Neural crest cell (in vitro differentiated cells): ENCODE measurements at regions not wholly inside any gene's neighbourhood (a gene's known extent, or its start where the extent isn't known, plus 50 kb on each side); places are given as distances from the start of the nearest gene placed in this dataset.
"Not testable (repeated sequence)": the region's sequence is repeated elsewhere in the genome, so short reads cannot be mapped to it uniquely, and the experiment has no call there.

Experiments
- DNase-seq: peaks from one replicate; pipeline ENCODE4 v3.0.0; 2021; ENCODE audit warnings: low read depth, mixed read lengths, low spot score
- H3K27ac Mint-ChIP-seq: one replicate; pipeline ENCODE4 v1.8.0; 2021; ENCODE audit warnings: mild to moderate bottlenecking, mixed read lengths; ENCODE audit not compliant: unreplicated experiment
- H3K27me3 Mint-ChIP-seq: 2 replicates; pipeline ENCODE4 v1.8.0; 2021; ENCODE audit warnings: low read depth, mild to moderate bottlenecking, mixed read lengths
- H3K36me3 Mint-ChIP-seq: 2 replicates; pipeline ENCODE4 v1.8.0; 2021; ENCODE audit warnings: low read depth, mild to moderate bottlenecking, mixed read lengths
- H3K4me1 Mint-ChIP-seq: 2 replicates; pipeline ENCODE4 v1.8.0; 2021; ENCODE audit warnings: mixed read lengths
- H3K4me3 Mint-ChIP-seq: one replicate; pipeline ENCODE4 v1.8.0; 2021; ENCODE audit warnings: mild to moderate bottlenecking, mixed read lengths
- H3K9me3 Mint-ChIP-seq: 2 replicates; pipeline ENCODE4 v1.8.0; 2021; ENCODE audit warnings: mixed read lengths
- TF ChIP-seq, protein P1 (sequence below): fragments of 200-600 bp; sonication (generic); conservative IDR thresholded peaks from 2 replicates; pipeline ENCODE4 v1.5.0; 2021; ENCODE audit warnings: antibody characterized with exemption, mild to moderate bottlenecking

DNA sequence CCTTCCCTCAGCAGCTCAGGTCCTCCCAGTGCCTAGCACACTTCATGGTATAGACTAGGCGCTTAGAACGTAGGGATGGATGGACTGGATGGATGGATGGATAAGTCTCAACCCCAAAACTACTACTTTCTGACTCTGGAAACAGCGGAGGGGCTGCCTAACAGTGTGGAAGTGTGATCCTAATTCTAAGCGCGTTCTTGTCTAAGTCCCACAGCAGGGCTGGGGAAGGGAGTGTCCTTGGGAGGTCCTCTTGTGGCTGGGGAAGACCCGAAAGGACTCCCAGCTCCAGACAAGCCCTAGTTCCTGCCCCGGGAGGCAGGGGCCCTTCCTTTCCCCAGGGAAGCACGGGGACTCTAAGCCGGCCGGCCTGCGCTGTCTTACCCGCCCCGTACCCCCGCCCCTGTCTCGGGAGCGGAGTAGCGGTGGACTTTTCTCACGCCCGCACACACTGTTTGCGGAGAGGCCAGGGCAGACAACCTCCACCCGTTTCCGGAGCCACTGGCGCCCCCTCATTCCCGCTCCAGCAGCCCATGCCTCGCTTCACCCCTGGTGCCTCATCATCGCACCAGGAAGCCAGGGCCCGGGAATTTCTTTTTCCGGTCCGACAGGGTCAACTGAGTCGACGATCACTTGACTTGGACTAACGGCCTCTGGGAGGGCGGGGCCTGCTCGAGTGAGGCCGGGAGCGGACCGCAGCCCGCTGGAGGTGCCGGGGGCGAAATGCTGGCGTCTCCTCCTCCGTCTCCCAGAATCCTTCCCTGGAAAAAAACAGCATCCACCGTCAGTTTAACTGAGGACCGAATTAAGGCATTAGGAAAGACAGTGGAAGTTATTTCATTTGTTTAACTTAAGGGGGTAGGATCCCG, 133.3 kb downstream of the TBC1D2B start:
- no peaks in the 10 kb centered on the region for H3K36me3 Mint-ChIP-seq
- H3K4me3 Mint-ChIP-seq = peak overlapping the region; percentile 86
- peak overlapping the region; percentile 96 for H3K27ac Mint-ChIP-seq
- H3K9me3 Mint-ChIP-seq = no peaks in the 10 kb centered on the region
- TF ChIP-seq, protein P1, sequence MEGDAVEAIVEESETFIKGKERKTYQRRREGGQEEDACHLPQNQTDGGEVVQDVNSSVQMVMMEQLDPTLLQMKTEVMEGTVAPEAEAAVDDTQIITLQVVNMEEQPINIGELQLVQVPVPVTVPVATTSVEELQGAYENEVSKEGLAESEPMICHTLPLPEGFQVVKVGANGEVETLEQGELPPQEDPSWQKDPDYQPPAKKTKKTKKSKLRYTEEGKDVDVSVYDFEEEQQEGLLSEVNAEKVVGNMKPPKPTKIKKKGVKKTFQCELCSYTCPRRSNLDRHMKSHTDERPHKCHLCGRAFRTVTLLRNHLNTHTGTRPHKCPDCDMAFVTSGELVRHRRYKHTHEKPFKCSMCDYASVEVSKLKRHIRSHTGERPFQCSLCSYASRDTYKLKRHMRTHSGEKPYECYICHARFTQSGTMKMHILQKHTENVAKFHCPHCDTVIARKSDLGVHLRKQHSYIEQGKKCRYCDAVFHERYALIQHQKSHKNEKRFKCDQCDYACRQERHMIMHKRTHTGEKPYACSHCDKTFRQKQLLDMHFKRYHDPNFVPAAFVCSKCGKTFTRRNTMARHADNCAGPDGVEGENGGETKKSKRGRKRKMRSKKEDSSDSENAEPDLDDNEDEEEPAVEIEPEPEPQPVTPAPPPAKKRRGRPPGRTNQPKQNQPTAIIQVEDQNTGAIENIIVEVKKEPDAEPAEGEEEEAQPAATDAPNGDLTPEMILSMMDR = no peak
- H3K4me1 Mint-ChIP-seq = peaks cover 17% of the 10 kb centered on the region
- peak; percentile 75 for DNase-seq
- H3K27me3 Mint-ChIP-seq = no peaks in the 10 kb centered on the region

DNA sequence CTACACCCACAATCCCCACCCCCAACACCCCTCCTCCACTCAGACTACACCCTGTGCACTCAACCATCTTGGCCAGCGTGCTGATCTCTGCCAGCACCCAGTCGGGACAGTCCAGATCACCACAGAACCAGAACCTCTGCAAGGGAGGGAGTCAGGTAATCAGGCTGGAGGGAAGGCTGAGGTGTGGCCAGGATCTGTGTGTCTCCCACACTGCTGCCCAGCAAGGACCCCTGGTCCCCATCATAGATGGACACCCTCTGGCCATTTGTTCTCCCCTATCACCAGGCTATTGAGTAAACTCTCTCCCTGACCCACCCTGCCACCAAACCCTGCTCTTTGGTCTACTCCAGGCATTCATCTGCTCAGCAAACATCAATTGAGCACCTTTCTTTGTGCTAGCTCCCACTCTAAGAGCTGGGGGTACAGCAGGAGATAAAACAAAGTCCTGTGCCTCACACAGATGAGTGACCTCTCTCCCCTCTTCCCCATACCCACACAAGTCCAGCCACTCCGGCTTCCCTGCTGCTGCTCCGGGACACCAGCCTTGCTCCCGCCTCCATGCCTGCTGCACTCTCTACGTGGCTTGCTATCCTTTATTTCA, 134.8 kb downstream of the TBC1D2B start:
- peak overlapping the region; percentile 47 for H3K4me3 Mint-ChIP-seq
- H3K9me3 Mint-ChIP-seq = no peaks in the 10 kb centered on the region
- H3K27ac Mint-ChIP-seq = no peak overlapping the region
- TF ChIP-seq, protein P1 = no peak
- H3K27me3 Mint-ChIP-seq = no peaks in the 10 kb centered on the region
- DNase-seq = no peak
- H3K4me1 Mint-ChIP-seq = peaks cover 17% of the 10 kb centered on the region
- H3K36me3 Mint-ChIP-seq = no peaks in the 10 kb centered on the region

DNA sequence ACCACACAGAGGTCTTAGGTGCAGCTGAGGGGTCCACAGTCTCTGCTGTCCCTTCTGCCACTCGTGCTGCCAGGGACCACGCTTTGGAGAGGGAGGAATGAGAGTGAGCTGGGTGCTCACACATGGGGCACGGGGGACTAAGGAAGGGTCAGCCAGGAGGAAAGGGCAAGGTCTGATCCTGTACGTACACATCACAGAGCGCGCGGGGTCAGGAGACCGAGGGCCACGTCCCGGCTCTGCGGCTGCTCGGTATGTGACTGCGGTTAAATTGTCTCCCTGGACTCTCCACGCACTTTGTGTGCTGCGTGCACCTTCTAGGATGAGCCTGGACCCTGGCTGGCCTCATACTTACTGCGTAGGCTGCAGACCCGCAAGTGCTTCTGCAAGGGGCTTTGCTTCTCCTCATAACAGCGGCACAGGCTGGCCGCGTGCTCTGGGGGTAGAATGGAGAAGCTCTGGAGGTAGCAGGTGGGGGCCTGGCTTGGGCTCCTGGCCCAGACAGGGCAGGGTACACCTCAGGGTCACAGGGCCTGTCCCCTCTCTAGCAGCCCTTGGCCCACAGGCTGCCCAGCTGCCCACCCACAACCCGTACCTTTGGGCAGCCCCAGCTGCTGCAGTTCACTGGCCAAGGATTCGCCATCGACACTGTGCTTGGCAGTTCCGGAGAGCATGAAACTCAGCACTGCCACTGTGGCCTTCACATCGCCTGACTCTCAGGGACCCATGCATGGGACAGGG, 136.3 kb downstream of the TBC1D2B start:
- H3K4me3 Mint-ChIP-seq, H3K36me3 Mint-ChIP-seq, DNase-seq, H3K9me3 Mint-ChIP-seq, H3K27ac Mint-ChIP-seq, H3K27me3 Mint-ChIP-seq: not testable (repeated sequence)
- H3K4me1 Mint-ChIP-seq = peaks cover 17% of the 10 kb centered on the region

DNA sequence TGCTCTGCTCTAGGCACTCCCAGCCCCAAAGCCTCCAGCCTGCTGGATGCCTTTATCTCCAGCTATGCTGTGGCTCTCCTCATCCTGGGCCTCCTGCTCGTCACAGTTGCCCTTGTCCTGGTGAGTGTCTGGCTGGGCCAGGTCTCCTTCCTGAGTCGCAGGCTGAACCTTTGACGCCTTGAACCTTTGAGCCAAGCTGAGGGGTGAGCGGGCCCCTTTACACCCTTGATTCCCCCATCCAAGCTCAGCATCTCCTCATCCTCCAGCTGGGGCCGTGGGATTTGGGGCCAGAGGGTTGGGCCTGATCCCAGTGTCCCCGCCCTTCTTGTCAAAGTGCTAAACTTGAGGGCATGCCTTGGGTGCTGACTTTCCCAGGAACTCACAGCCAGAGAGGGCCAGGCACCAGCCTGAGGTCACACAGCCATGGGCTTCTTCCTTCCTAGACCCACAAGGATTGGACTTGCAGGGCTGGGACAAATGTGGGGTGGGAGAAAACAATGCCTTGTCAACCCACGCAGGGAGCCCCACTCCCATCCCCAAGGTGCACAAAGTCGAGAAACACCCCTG, 137.0 kb downstream of the TBC1D2B start:
- Mint-ChIP-seq H3K27me3 (no peaks in the 10 kb centered on the region), H3K9me3 (no peaks in the 10 kb centered on the region), H3K4me3 (no peak overlapping the region), H3K27ac (no peak overlapping the region), H3K36me3 (no peaks in the 10 kb centered on the region), H3K4me1 (peaks cover 17% of the 10 kb centered on the region)
- DNase-seq = no peak
- TF ChIP-seq, protein P1 = no peak

DNA sequence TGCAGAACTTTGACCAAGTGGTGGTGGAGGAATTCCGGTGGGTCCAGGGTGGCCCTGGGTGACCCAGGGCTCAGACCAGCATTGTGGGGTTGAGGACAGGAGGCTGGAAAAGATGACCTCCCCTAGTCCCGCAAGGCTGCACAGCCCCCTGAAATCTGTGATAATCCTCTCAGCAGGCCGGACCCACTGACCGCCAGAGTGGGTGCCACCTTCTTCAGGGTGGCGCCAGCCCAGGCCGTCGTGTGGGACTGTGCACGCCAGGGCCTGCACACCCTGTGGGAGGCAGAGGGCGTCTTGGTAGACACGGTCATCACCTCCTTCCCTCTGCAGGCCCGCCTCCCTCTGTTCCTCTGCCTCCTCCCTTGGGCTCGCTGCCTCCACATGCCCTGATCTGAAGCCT, 137.7 kb downstream of the TBC1D2B start:
- TF ChIP-seq, protein P1 = no peak
- Mint-ChIP-seq H3K4me3 (no peak overlapping the region), H3K36me3 (no peaks in the 10 kb centered on the region), H3K27me3 (no peaks in the 10 kb centered on the region), H3K9me3 (no peaks in the 10 kb centered on the region), H3K27ac (no peak overlapping the region), H3K4me1 (peaks cover 12% of the 10 kb centered on the region)
- DNase-seq = no peak

DNA sequence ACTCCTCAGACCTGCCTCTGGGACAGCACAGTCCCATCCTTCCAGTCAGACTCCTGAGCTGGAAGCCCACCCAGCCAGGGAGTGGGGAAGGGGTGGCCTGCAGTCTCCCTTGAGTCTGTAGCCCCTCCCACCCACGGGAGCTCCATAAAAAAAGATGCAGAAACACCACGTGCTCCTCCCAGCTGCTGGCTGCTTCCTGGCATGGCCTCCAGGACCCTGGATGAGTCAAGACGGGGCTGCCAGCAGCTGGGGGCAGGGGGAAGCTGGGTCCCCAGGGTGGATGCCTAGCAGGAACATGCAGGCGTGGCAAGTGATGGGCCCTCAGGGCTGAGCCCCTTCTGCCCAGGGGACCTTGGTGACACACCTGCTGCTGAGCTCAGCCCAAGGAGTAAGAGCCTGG, 138.5 kb downstream of the TBC1D2B start:
- not testable (repeated sequence) for H3K4me1 Mint-ChIP-seq, H3K9me3 Mint-ChIP-seq, H3K27ac Mint-ChIP-seq, DNase-seq, H3K36me3 Mint-ChIP-seq, H3K27me3 Mint-ChIP-seq, H3K4me3 Mint-ChIP-seq

DNA sequence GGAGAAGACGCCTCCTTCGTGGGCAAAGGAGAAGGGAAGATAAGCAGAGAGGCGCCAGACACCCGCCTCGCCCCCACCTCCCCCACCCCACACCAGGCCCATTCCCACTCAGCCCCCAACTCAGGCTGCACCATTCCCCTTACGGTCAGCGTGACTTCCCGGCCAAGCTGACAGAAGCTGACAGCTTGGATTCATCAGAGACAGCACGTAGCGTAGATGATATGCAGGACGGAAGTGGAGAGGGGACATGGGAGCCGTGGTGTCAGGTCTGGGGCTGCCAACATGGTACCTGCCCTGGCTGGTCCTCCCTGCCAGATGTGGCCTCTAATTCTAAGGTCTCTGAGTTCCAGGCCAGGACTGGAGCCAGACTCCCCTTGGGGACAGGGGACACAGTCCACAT, 139.0 kb downstream of the TBC1D2B start:
- H3K9me3 Mint-ChIP-seq, H3K36me3 Mint-ChIP-seq, H3K27me3 Mint-ChIP-seq, H3K4me3 Mint-ChIP-seq, H3K27ac Mint-ChIP-seq, H3K4me1 Mint-ChIP-seq, DNase-seq: not testable (repeated sequence)

DNA sequence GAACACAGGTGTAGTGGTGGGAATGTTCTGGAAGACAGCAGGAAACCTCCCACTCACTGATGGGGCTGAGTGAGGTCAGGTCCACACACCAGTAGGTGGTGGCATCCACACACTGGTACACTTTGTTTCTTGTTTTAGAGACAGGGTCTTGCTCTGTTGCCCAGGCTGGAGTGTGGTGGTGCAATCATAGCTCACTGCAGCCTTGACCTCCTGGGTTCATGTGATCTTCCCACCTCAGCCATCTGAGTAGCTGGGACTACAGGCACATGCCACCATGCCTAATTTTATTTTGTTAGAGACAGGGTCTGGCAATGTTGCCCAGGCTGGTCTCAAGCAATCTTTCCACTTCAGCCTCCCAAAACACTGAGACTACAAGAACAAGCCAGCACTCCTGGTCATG, 140.9 kb downstream of the TBC1D2B start:
- not testable (repeated sequence) for H3K4me3 Mint-ChIP-seq, H3K9me3 Mint-ChIP-seq, H3K27ac Mint-ChIP-seq, H3K36me3 Mint-ChIP-seq, DNase-seq, H3K27me3 Mint-ChIP-seq, H3K4me1 Mint-ChIP-seq

DNA sequence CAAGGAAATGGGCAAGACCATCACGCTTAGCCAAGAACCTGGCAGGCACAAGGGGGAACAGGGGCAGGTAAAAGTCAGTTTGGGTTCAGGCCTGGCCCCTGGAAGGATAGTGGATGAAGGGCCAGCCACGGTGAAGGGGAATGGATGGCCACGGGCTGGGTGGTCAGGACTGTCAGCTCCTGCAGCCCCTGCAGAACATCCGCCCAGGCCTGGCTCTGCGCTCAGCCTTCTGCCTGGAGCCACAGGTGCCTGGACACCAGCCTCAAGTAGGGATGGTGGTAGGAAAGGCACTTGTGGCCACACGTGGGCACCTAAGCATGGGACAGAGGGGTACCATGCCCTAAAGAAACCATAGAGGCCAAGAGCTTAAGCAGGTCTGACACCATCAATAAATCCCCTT, 143.0 kb downstream of the TBC1D2B start:
- DNase-seq, H3K36me3 Mint-ChIP-seq, H3K27me3 Mint-ChIP-seq, H3K27ac Mint-ChIP-seq, H3K4me3 Mint-ChIP-seq, H3K9me3 Mint-ChIP-seq, H3K4me1 Mint-ChIP-seq: not testable (repeated sequence)
